ENCODE measurements at regions not wholly inside any gene's neighbourhood (a gene's known extent, or its start where the extent isn't known, plus 50 kb on each side); places are given as distances from the start of the nearest gene placed in this dataset.

GRCh38 chr2:195270466-195271039, 386.5 kb upstream of the SLC39A10 start:
- H3K4me3 ChIP-seq (ENCODE audit: low read depth, low read length): no peak overlapping the region
- ChIA-PET CTCF (interaction anchor here (1.0 kb wide), 1 partner anchor 12 kb away, joined by 3 read pairs; no protein-coding TSS in a partner anchor), POLR2A (no interaction called here)
- no peak for DNase-seq (ENCODE audit: low read depth, low spot score)
- TF ChIP-seq, protein P1, sequence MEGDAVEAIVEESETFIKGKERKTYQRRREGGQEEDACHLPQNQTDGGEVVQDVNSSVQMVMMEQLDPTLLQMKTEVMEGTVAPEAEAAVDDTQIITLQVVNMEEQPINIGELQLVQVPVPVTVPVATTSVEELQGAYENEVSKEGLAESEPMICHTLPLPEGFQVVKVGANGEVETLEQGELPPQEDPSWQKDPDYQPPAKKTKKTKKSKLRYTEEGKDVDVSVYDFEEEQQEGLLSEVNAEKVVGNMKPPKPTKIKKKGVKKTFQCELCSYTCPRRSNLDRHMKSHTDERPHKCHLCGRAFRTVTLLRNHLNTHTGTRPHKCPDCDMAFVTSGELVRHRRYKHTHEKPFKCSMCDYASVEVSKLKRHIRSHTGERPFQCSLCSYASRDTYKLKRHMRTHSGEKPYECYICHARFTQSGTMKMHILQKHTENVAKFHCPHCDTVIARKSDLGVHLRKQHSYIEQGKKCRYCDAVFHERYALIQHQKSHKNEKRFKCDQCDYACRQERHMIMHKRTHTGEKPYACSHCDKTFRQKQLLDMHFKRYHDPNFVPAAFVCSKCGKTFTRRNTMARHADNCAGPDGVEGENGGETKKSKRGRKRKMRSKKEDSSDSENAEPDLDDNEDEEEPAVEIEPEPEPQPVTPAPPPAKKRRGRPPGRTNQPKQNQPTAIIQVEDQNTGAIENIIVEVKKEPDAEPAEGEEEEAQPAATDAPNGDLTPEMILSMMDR (IDR thresholded peaks at IDR 0.05; ENCODE audit: insufficient read depth, low read length, missing control alignments): no peak

GRCh38 chr2:195269220-195269619, 387.8 kb upstream of the SLC39A10 start:
- TF ChIP-seq, protein P1 (IDR thresholded peaks at IDR 0.05; ENCODE audit: insufficient read depth, low read length, missing control alignments): no peak
- H3K4me3 ChIP-seq (ENCODE audit: low read depth, low read length): no peak overlapping the region
- CTCF ChIA-PET: interaction anchor here (1.0 kb wide), 1 partner anchor 10 kb away, joined by 3 read pairs; no protein-coding TSS in a partner anchor
- POLR2A ChIA-PET: no interaction called here
- no peak for DNase-seq (ENCODE audit: low read depth, low spot score)

DNA sequence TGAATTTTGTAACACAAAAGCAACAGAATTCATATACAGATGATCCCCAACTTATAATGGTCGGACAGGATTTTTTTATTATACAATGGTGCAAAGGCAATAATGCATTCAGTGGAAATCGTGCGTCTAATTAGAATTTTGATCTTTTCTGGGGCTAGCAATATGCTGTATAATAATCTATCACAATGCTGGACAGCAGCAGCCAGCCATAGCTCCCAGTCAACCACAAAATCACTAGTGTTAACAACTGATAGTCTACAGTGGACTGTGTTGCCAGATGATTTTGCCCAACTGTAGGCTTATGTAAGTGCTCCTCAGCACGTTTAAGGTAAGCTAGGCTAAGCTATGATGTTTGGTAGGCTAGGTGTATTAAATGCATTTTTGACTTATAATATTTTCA, 399.0 kb upstream of the SLC39A10 start:
- TF ChIP-seq, protein P1 (IDR thresholded peaks at IDR 0.05; ENCODE audit: insufficient read depth, low read length, missing control alignments): no peak
- no peak for DNase-seq (ENCODE audit: low read depth, low spot score)
- ChIA-PET POLR2A (no interaction called here), CTCF (no interaction called here)
- H3K4me3 ChIP-seq (ENCODE audit: low read depth, low read length): no peak overlapping the region

- no peak for DNase-seq (ENCODE audit: low read depth, low spot score)
- POLR2A ChIA-PET: no interaction called here
- CTCF ChIA-PET: no interaction called here
Observed at GRCh38 chr2:195252018-195252417, 405.0 kb upstream of the SLC39A10 start.

DNA sequence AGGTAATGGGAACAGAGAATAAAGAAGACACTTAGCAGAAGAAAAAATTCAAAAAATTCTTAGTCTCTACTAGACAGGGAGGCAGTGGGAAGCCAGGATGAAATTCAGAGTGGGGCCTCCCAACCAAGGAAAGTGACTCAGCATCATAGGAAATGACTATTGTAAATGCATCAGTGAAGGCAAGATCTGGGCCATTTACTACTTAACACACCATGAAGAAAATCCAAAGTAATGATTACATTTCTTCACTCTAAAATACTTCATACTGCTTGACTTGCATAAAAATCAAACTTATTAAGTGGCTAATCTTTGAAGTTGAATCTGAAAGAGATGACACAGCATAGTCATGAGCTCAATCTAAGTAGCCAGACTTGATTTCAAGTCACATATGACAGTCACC, 405.8 kb upstream of the SLC39A10 start:
- CTCF ChIA-PET: no interaction called here
- no peak overlapping the region for H3K4me3 ChIP-seq (ENCODE audit: low read depth, low read length)
- TF ChIP-seq, protein P1 (IDR thresholded peaks at IDR 0.05; ENCODE audit: insufficient read depth, low read length, missing control alignments): no peak
- POLR2A ChIA-PET: no interaction called here
- DNase-seq (ENCODE audit: low read depth, low spot score): no peak

More at GRCh38 chr2:195252018-195252417, 405.0 kb upstream of the SLC39A10 start:
- no peak overlapping the region for H3K4me3 ChIP-seq (ENCODE audit: low read depth, low read length)
- TF ChIP-seq, protein P1 (IDR thresholded peaks at IDR 0.05; ENCODE audit: insufficient read depth, low read length, missing control alignments): no peak

DNA sequence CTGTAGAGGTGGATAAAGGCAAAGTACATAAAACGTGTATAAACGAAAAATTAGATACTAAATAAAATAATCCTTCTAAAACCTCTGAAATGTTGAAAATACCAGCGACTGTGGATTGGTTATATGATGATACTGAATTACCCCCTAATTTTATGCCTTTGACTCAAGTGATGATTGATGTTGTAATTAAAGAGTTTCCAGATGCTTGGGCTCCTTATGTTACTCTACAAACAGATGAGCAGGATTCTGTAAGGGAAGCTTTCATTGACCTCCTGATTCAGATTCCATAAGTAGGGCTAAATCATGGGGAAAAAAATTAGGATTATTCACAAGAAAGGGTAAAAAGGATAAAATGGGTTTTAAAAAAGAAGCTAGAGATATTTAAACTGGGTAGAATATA, 418.2 kb upstream of the SLC39A10 start:
- POLR2A ChIA-PET: no interaction called here
- CTCF ChIA-PET: no interaction called here
- TF ChIP-seq, protein P1 (IDR thresholded peaks at IDR 0.05; ENCODE audit: insufficient read depth, low read length, missing control alignments): no peak
- DNase-seq (ENCODE audit: low read depth, low spot score): no peak
- H3K4me3 ChIP-seq (ENCODE audit: low read depth, low read length): no peak overlapping the region

All from AG04449 (cell line).